Vagina (tissue), 2 donors: ENCODE measurements at regions not wholly inside any gene's neighbourhood (a gene's known extent, or its start where the extent isn't known, plus 50 kb on each side); places are given as distances from the start of the nearest gene placed in this dataset.

Experiments used
- DNase-seq, 2 donors: peaks; one replicate each; pipeline ENCODE4 v3.0.0-alpha.2; 2017; ENCODE audit errors: extremely low spot score in 2 of 2
- H3K27ac ChIP-seq: fragments of 200-600 bp; sonication (generic); one replicate; pipeline ENCODE4 v1.5.1; 2019
- H3K27me3 ChIP-seq: fragments of 200-600 bp; sonication (generic); one replicate; pipeline ENCODE4 v1.5.1; 2019
- H3K36me3 ChIP-seq, 2 donors: fragments of 200-600 bp; sonication (generic); one replicate each; pipeline ENCODE4 v1.5.1; 2017 to 2019
- H3K4me1 ChIP-seq: fragments of 200-600 bp; sonication (generic); one replicate; pipeline ENCODE4 v1.5.1; 2019
- H3K4me3 ChIP-seq, 2 donors: fragments of 200-600 bp; sonication (generic); 1 replicate in 1 of 2; 2 replicates in 1 of 2; pipeline ENCODE4 v1.5.1; 2016 to 2019
- H3K9me3 ChIP-seq: fragments of 200-600 bp; sonication (generic); one replicate; pipeline ENCODE4 v1.5.1; 2019
- CTCF ChIP-seq, 3 experiments: fragments of 450-650 bp in 2 of 3; fragments of 200-600 bp in 1 of 3; sonication (generic) in 1 of 3; IDR thresholded peaks; one replicate each; pipeline ENCODE4 v1.5.1; 2017 to 2019; ENCODE audit warnings: antibody characterized with exemption in 3 of 3, mild to moderate bottlenecking in 2 of 3, moderate library complexity in 2 of 3
- POLR2A ChIP-seq, 2 donors: fragments of 450-650 bp; IDR thresholded peaks; one replicate each; pipeline ENCODE4 v1.6.1; 2017; ENCODE audit warnings: antibody characterized with exemption in 2 of 2, mild to moderate bottlenecking in 2 of 2, moderate library complexity in 2 of 2
- POLR2AphosphoS5 ChIP-seq, 2 donors: sonication (generic); formaldehyde crosslinking; IDR thresholded peaks; one replicate each; pipeline ENCODE4 v1.9.0; 2017; ENCODE audit warnings: antibody characterized with exemption in 2 of 2, mild to moderate bottlenecking in 2 of 2, low read depth in 1 of 2; ENCODE audit not compliant: insufficient read depth in 1 of 2
- intact Hi-C: fragments of 100-400 bp; cut with DNase I; formaldehyde crosslinking; loops from one replicate; pipeline ENCODE4 v1.15.1; 2023

GRCh38 chr5:114153833-114154232 is 208.0 kb upstream of the KCNN2 start:
- DNase-seq = no peak
- intact Hi-C loops = no loop called here
- TF ChIP-seq POLR2AphosphoS5 (IDR thresholded peaks at IDR 0.05; ENCODE audit: insufficient read depth in 1 of 2, low read depth in 1 of 2) = no peak
- H3K36me3 ChIP-seq = no peaks in the 10 kb centered on the region
- H3K4me1 ChIP-seq = no peaks in the 10 kb centered on the region
- no peak overlapping the region for H3K27ac ChIP-seq
- no peak overlapping the region for H3K4me3 ChIP-seq
- no peaks in the 10 kb centered on the region for H3K9me3 ChIP-seq
- no peaks in the 10 kb centered on the region for H3K27me3 ChIP-seq

- Histone ChIP-seq H3K27me3 (no peaks in the 10 kb centered on the region), H3K9me3 (no peaks in the 10 kb centered on the region), H3K4me3 (no peak overlapping the region), H3K27ac (no peak overlapping the region), H3K4me1 (no peaks in the 10 kb centered on the region), H3K36me3 (no peaks in the 10 kb centered on the region)
- intact Hi-C loops = no loop called here
- no peak for DNase-seq
- TF ChIP-seq POLR2AphosphoS5 (IDR thresholded peaks at IDR 0.05; ENCODE audit: insufficient read depth in 1 of 2, low read depth in 1 of 2) (no peak), CTCF (IDR thresholded peaks at IDR 0.05) (no peak), POLR2A (IDR thresholded peaks at IDR 0.05) (no peak)
Observed at GRCh38 chr5:114166081-114166480, 195.8 kb upstream of the KCNN2 start.

- intact Hi-C loops = no loop called here
- TF ChIP-seq POLR2A (IDR thresholded peaks at IDR 0.05) (no peak), POLR2AphosphoS5 (IDR thresholded peaks at IDR 0.05; ENCODE audit: insufficient read depth in 1 of 2, low read depth in 1 of 2) (no peak), CTCF (IDR thresholded peaks at IDR 0.05) (no peak)
- H3K27ac ChIP-seq = no peak overlapping the region
Observed at GRCh38 chr5:114174131-114174530, 187.7 kb upstream of the KCNN2 start.

GRCh38 chr5:114174837-114175236 is 187.0 kb upstream of the KCNN2 start:
- TF ChIP-seq POLR2AphosphoS5 (IDR thresholded peaks at IDR 0.05; ENCODE audit: insufficient read depth in 1 of 2, low read depth in 1 of 2) (no peak), POLR2A (IDR thresholded peaks at IDR 0.05) (no peak), CTCF (IDR thresholded peaks at IDR 0.05) (no peak)
- Histone ChIP-seq H3K27ac (no peak overlapping the region), H3K27me3 (no peaks in the 10 kb centered on the region), H3K4me1 (no peaks in the 10 kb centered on the region), H3K36me3 (no peaks in the 10 kb centered on the region), H3K9me3 (no peaks in the 10 kb centered on the region), H3K4me3 (no peak overlapping the region)
- DNase-seq = no peak
- intact Hi-C loops = no loop called here

More at GRCh38 chr5:114174131-114174530, 187.7 kb upstream of the KCNN2 start:
- H3K27me3 ChIP-seq = no peaks in the 10 kb centered on the region
- no peaks in the 10 kb centered on the region for H3K4me1 ChIP-seq
- no peak overlapping the region for H3K4me3 ChIP-seq
- DNase-seq = no peak
- no peaks in the 10 kb centered on the region for H3K9me3 ChIP-seq
- H3K36me3 ChIP-seq = no peaks in the 10 kb centered on the region

- Histone ChIP-seq H3K4me3 (no peak overlapping the region), H3K27ac (no peak overlapping the region), H3K9me3 (no peaks in the 10 kb centered on the region), H3K36me3 (no peaks in the 10 kb centered on the region), H3K27me3 (no peaks in the 10 kb centered on the region), H3K4me1 (no peaks in the 10 kb centered on the region)
- no peak for DNase-seq
- intact Hi-C loops = no loop called here
- no peak for TF ChIP-seq CTCF (IDR thresholded peaks at IDR 0.05)
- TF ChIP-seq POLR2AphosphoS5 (IDR thresholded peaks at IDR 0.05; ENCODE audit: insufficient read depth in 1 of 2, low read depth in 1 of 2) = no peak
- no peak for TF ChIP-seq POLR2A (IDR thresholded peaks at IDR 0.05)
Observed at GRCh38 chr5:114176356-114176755, 185.5 kb upstream of the KCNN2 start.

GRCh38 chr5:114179134-114179533 is 182.7 kb upstream of the KCNN2 start:
- no peaks in the 10 kb centered on the region for H3K4me1 ChIP-seq
- no peaks in the 10 kb centered on the region for H3K9me3 ChIP-seq
- no peak overlapping the region for H3K27ac ChIP-seq
- TF ChIP-seq POLR2A (IDR thresholded peaks at IDR 0.05) (no peak), CTCF (IDR thresholded peaks at IDR 0.05) (no peak), POLR2AphosphoS5 (IDR thresholded peaks at IDR 0.05; ENCODE audit: insufficient read depth in 1 of 2, low read depth in 1 of 2) (no peak)
- no peak overlapping the region for H3K4me3 ChIP-seq
- no peaks in the 10 kb centered on the region for H3K27me3 ChIP-seq
- intact Hi-C loops = no loop called here
- H3K36me3 ChIP-seq = no peaks in the 10 kb centered on the region
- no peak for DNase-seq
